GM18951 (cell line): ENCODE measurements at regions not wholly inside any gene's neighbourhood (a gene's known extent, or its start where the extent isn't known, plus 50 kb on each side); places are given as distances from the start of the nearest gene placed in this dataset.

Experiments
- POLR2A ChIP-seq: IDR thresholded peaks from 4 replicates; pipeline ENCODE4 v1.6.1; 2011; ENCODE audit warnings: mild to moderate bottlenecking; ENCODE audit not compliant: insufficient read length, insufficient read depth; ENCODE audit errors: extremely low read depth
- in situ Hi-C: fragments of 300-500 bp; cut with MboI; formaldehyde crosslinking; loops from one replicate; pipeline ENCODE4 v1.12.0; 2022; ENCODE audit warnings: low sequenced_read_pairs, mixed read lengths, inconsistent platforms; ENCODE audit not compliant: unreplicated experiment

- in situ Hi-C loops = no loop called here
- TF ChIP-seq POLR2A = no peak
These were observed 1284.2 kb downstream of the ADGRL3 start for GRCh38 chr4:62484357-62484756.

DNA sequence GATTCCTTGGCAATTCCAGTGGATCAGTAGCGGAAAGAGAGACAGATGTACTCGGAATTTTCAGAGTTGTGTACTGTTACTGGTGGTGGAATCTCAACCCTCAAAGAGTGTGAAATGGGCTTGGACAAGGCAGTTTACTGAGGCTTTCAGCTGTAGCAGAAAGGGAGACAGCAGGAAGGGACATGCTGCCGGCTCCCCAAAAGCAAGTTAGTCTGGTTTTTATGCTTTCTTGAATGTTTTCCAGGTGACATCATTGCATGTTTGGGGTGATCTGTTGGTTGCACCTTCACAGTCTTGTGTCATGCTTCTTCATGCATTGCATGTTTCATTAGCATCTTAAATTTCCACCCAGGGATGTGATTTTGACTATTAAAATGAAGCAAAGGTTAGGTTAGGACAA, 1282.2 kb downstream of the ADGRL3 start:
- in situ Hi-C loops = no loop called here
- no peak for TF ChIP-seq POLR2A

- TF ChIP-seq POLR2A = no peak
- in situ Hi-C loops = no loop called here
These were observed 1275.5 kb downstream of the ADGRL3 start for GRCh38 chr4:62475596-62475995.

DNA sequence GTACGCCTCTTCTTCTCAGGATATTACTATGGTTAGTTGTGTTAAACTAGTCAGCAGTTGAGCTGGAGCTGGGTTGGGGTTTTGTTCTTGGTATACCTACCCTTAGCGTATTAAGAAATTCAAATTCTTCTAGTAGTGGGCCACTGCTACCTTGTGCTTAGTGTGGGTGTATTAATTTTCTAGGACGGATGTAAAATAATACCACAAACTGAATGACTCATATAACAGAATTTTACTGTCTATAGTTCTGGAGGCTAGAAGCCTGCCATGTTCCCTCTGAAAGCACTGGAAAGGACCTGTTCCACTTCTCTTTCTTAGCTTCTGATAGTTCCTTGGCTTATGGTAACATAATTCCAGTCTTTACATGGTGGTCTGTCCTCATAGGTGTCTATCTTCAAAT, 1274.7 kb downstream of the ADGRL3 start:
- in situ Hi-C loops = no loop called here
- no peak for TF ChIP-seq POLR2A

DNA sequence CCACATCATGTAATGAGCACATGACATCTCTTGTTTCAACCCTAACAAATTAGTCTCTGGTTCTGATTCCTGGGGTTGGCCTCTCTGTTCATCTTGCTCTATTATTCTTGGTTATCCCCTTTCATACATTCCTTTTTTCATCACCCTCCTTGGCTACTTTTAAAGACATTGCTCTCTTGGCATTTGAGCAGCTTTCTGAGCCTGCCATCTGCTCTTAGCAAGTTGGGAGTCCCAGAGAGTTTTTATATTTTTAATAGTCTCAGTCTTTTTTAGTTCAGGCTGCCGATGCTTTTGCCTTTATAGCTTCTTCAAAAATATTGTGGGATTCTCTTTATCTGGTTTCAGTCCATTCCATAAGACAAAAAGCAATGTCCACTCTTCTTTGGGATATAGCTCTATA, 1270.9 kb downstream of the ADGRL3 start:
- no peak for TF ChIP-seq POLR2A
- in situ Hi-C loops = no loop called here

DNA sequence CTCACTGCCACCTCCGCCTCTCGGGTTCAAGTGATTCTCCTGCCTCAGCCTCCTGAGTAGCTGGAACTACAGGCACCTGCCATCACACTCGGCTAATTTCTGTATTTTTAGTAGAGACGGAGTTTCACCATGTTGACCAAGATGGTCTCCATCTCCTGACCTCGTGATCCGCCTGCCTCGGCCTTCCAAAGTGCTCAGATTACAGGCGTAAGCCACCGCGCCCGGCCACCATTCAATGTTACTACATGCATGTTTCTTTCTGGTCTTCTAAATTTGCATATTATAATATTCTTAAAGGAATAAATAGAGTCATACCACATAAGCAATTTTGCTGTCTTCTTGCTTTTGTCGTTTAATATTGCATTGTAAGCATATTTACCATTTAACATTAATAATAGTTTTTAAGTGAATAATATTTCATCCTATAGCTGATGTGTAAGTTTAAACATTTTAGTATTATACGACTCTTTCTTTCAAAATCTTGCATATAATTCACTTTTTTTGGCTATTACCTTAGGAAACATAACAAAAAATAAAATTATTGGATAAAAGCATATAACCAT, 1270.4 kb downstream of the ADGRL3 start:
- no peak for TF ChIP-seq POLR2A
- in situ Hi-C loops = no loop called here

DNA sequence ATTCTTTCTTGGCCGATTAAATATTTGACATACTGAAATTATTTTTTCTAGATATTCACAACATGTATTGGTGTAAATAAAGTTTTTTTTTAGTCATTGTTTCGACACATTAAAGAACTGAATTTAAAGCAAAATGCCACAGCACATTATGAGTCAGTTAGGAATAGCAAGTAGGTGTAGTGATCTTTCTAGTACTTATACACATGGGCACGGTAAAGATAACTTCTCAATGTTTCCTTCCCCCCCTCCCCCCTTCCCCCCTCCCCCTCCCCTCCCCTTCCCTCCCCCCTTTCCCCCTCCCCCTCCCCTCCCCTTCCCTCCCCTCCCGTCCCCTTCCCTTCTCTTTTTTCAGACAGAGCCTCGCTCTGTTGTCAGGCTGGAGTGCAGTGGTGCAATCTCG, 1269.9 kb downstream of the ADGRL3 start:
- no peak for TF ChIP-seq POLR2A
- in situ Hi-C loops = no loop called here

DNA sequence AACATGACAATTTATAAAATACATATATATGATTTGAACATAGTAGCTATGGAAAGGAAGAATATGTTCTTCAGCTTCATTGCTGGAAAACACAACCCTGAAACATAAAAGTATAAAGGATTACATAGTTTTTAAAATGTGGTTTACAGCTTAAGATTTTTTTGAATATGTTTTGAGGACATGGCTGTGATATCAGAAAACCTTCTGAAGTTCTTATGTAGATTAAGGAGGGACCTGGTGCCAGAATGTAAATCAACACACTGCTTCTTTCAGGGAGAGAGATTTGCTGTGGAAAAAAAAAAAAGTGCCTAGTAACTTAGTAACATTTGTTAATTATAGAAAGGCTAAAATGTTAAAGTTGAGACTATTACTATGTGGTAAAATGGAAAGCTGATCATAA, 1261.8 kb downstream of the ADGRL3 start:
- in situ Hi-C loops = no loop called here
- no peak for TF ChIP-seq POLR2A

GRCh38 chr4:62460329-62460728, 1260.2 kb downstream of the ADGRL3 start:
- TF ChIP-seq POLR2A = no peak
- in situ Hi-C loops = no loop called here

DNA sequence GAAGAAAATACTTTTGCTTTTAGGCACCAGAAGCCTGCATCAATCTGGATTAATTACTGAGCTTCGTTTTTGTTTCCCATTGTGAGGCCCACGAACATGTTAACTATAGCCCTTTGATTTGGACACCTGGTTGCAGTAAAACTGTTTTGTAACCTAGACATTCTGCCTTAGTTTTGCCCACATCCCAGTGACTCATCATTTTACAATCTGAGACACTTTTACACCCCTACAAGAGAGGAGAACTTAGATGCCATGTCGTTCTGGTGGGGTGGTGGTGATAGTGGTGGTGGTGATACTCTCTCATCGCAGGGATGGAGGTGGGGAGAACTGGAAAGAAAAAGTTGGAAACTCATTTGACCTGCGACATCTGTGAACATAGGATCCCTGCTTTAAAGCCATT, 1257.2 kb downstream of the ADGRL3 start:
- in situ Hi-C loops = no loop called here
- TF ChIP-seq POLR2A = no peak

DNA sequence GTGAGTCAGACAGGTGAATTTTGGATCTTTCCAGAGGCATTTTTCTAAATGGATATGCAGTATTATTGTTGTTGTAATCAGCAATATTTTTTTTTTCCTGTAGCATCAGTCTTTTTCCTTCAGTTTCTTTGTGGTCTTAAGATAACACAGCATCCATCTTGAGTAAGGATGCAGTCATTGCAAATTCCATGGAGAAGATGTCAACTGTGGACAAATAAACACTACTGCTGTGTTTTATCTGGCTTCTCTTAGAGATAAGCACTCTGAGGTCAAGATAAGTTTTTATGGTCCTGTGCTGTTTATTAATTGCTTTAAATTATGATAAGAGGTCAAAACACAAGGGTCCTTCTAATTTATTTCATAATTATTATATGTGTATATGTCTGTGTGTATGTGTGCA, 1255.7 kb downstream of the ADGRL3 start:
- no peak for TF ChIP-seq POLR2A
- in situ Hi-C loops = no loop called here

GRCh38 chr4:62454535-62454934, 1254.4 kb downstream of the ADGRL3 start:
- TF ChIP-seq POLR2A = no peak
- in situ Hi-C loops = no loop called here

DNA sequence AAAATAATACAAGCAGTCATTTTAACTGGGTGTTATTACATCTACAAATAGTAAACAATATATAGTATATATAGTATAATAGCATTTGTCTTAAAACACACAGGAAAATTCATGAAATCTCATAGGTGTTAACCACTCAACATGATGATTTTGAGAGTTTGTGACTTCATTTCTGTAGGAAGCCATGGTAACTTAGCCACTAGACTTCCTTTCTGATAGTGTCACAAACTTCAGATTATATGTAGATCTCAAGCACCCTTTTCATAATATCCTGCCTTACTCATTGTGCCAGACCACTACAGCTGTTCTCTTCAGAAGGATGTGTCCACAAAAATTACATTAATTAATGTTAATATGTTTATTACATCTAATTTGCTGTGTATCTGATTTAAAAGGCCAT, 1250.6 kb downstream of the ADGRL3 start:
- in situ Hi-C loops = no loop called here
- no peak for TF ChIP-seq POLR2A

DNA sequence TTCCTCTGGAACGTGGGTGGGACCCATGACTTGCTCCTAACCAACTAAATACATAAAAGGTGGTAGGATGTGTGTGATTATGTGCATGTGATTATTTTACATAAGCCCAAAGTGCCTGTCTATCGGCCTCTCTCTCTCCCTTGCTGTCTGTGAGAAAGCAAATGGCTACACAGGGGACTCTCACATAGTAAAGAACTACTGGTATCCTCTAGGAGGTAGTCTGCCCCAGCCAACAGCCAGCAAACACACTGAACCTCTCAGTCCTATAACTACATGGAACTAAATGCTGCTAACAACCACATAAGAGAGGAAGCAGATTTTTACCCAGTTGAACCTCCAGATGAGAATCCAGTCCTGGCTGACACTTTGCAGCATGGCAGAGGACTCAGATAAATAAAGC, 1249.4 kb downstream of the ADGRL3 start:
- in situ Hi-C loops = no loop called here
- TF ChIP-seq POLR2A = no peak

DNA sequence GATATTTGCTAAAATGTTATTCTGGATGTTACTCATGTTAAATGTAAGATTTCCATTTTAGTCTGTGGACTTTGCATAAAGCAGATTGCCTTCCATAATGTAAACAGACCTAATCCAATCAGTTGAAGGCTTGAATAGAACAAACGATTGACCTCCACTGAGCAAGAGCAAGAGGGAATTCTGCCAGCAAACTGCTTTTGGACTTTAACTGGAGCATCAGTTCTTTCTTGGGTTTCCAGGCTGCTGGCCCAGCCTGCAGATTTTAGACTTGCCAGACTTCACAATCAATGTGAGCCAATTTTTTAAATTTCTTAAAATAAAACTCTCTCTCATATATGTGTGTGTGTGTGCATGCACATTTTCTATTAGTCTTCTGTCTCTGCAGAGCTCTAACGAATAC, 1248.8 kb downstream of the ADGRL3 start:
- in situ Hi-C loops = no loop called here
- no peak for TF ChIP-seq POLR2A
